ENCODE measurements at regions not wholly inside any gene's neighbourhood (a gene's known extent, or its start where the extent isn't known, plus 50 kb on each side); places are given as distances from the start of the nearest gene placed in this dataset.

DNA sequence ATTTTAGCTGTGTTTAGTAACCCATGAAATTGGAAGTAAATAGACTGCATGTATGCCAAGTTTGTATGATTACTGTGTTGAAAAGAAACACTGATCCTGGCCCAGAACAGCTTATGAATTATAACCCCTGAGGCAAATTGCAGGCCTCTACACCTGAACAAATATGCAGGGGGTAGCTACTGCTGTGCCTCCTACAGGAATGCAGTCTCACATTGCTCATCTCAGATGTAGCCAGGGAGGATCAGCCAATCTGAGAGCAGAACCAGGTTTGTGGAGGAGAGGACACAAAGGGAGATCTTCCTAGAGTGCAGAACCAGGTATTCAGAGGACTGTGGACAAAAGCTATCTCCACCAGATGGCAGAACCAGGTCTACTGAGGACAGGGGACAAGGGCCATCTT lies 442.2 kb upstream of the DDI1 start:
- DNase-seq (ENCODE audit: low read depth, low spot score), result no peak
- BruUV-seq (replicated peaks), result no TSS peak
- intact Hi-C loops (cut with micrococcal nuclease; ENCODE audit: unreplicated experiment), result no loop called here
- TF ChIP-seq, protein P1, sequence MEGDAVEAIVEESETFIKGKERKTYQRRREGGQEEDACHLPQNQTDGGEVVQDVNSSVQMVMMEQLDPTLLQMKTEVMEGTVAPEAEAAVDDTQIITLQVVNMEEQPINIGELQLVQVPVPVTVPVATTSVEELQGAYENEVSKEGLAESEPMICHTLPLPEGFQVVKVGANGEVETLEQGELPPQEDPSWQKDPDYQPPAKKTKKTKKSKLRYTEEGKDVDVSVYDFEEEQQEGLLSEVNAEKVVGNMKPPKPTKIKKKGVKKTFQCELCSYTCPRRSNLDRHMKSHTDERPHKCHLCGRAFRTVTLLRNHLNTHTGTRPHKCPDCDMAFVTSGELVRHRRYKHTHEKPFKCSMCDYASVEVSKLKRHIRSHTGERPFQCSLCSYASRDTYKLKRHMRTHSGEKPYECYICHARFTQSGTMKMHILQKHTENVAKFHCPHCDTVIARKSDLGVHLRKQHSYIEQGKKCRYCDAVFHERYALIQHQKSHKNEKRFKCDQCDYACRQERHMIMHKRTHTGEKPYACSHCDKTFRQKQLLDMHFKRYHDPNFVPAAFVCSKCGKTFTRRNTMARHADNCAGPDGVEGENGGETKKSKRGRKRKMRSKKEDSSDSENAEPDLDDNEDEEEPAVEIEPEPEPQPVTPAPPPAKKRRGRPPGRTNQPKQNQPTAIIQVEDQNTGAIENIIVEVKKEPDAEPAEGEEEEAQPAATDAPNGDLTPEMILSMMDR (IDR thresholded peaks at IDR 0.05), result no peak
- TF ChIP-seq TCF7L2 (IDR thresholded peaks at IDR 0.05; ENCODE audit: low read depth, low read length), result no peak
- TF ChIP-seq, protein P2, sequence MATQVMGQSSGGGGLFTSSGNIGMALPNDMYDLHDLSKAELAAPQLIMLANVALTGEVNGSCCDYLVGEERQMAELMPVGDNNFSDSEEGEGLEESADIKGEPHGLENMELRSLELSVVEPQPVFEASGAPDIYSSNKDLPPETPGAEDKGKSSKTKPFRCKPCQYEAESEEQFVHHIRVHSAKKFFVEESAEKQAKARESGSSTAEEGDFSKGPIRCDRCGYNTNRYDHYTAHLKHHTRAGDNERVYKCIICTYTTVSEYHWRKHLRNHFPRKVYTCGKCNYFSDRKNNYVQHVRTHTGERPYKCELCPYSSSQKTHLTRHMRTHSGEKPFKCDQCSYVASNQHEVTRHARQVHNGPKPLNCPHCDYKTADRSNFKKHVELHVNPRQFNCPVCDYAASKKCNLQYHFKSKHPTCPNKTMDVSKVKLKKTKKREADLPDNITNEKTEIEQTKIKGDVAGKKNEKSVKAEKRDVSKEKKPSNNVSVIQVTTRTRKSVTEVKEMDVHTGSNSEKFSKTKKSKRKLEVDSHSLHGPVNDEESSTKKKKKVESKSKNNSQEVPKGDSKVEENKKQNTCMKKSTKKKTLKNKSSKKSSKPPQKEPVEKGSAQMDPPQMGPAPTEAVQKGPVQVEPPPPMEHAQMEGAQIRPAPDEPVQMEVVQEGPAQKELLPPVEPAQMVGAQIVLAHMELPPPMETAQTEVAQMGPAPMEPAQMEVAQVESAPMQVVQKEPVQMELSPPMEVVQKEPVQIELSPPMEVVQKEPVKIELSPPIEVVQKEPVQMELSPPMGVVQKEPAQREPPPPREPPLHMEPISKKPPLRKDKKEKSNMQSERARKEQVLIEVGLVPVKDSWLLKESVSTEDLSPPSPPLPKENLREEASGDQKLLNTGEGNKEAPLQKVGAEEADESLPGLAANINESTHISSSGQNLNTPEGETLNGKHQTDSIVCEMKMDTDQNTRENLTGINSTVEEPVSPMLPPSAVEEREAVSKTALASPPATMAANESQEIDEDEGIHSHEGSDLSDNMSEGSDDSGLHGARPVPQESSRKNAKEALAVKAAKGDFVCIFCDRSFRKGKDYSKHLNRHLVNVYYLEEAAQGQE (IDR thresholded peaks at IDR 0.05; ENCODE audit: insufficient read depth in 1 of 2, low read depth in 2 of 2, low read length in 1 of 2), result no peak
- TF ChIP-seq POLR2AphosphoS5 (IDR thresholded peaks at IDR 0.05; ENCODE audit: low read depth, low read length), result no peak
- TF ChIP-seq SIN3A (IDR thresholded peaks at IDR 0.05; ENCODE audit: borderline replicate concordance, insufficient read depth, low read depth, low read length), result no peak
- Histone ChIP-seq H3K4me3 (ENCODE audit: low read depth in 2 of 2, low read length in 2 of 2) (no peak overlapping the region), H3K4me1 (ENCODE audit: control insufficient read depth, insufficient read depth, low read length) (no peaks in the 10 kb centered on the region), H3K36me3 (ENCODE audit: control insufficient read depth, insufficient read depth, low read length) (no peaks in the 10 kb centered on the region), H3K27me3 (ENCODE audit: control insufficient read depth, insufficient read depth, low read length) (no peaks in the 10 kb centered on the region; the same call in none of the 2 replicates), H3K27ac (ENCODE audit: low read length) (no peak overlapping the region), H3K9me3 (ENCODE audit: control insufficient read depth, insufficient read depth, low read depth, low read length) (no peaks in the 10 kb centered on the region)
- no peak for ATAC-seq
- CTCF ChIA-PET, result no interaction called here
- in situ Hi-C loops (cut with HindIII; ENCODE audit: low pct_unique_long_range_greater_than_20kb, low sequenced_read_pairs), result no loop called here
- POLR2A ChIA-PET, result no interaction called here

DNA sequence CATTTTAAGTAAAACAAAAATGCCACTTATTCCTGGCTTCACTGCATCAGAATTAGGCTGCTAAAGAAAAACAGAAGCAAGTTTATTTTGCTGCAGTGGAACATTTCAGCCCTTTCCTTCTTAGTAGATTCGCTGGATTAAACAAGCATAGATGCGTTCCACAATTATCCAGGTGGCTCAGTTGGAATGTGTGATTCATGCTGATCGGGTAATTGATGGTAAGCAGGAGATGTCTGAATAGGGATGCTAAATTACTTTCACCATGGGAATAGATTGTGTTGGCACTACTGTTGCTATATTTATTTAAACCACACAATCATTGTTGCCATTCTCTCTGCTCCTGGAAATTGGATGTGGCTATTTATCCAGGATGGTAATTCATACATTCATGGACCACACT lies 440.1 kb upstream of the DDI1 start:
- H3K9me3 ChIP-seq (ENCODE audit: control insufficient read depth, insufficient read depth, low read depth, low read length), result no peaks in the 10 kb centered on the region
- intact Hi-C loops (cut with micrococcal nuclease; ENCODE audit: unreplicated experiment), result no loop called here
- CTCF ChIA-PET, result no interaction called here
- no peak for ATAC-seq
- no peaks in the 10 kb centered on the region for H3K4me1 ChIP-seq (ENCODE audit: control insufficient read depth, insufficient read depth, low read length)
- POLR2A ChIA-PET, result no interaction called here
- no peak for DNase-seq (ENCODE audit: low read depth, low spot score)
- TF ChIP-seq POLR2AphosphoS5 (IDR thresholded peaks at IDR 0.05; ENCODE audit: low read depth, low read length), result no peak
- no peak for TF ChIP-seq SIN3A (IDR thresholded peaks at IDR 0.05; ENCODE audit: borderline replicate concordance, insufficient read depth, low read depth, low read length)
- TF ChIP-seq, protein P2 (IDR thresholded peaks at IDR 0.05; ENCODE audit: insufficient read depth in 1 of 2, low read depth in 2 of 2, low read length in 1 of 2), result no peak
- TF ChIP-seq, protein P1 (IDR thresholded peaks at IDR 0.05), result no peak
- TF ChIP-seq TCF7L2 (IDR thresholded peaks at IDR 0.05; ENCODE audit: low read depth, low read length), result no peak
- BruUV-seq (replicated peaks), result no TSS peak
- in situ Hi-C loops (cut with HindIII; ENCODE audit: low pct_unique_long_range_greater_than_20kb, low sequenced_read_pairs), result no loop called here
- no peak overlapping the region for H3K4me3 ChIP-seq (ENCODE audit: low read depth in 2 of 2, low read length in 2 of 2)
- H3K27me3 ChIP-seq (ENCODE audit: control insufficient read depth, insufficient read depth, low read length), result no peaks in the 10 kb centered on the region; the same call in none of the 2 replicates
- no peaks in the 10 kb centered on the region for H3K36me3 ChIP-seq (ENCODE audit: control insufficient read depth, insufficient read depth, low read length)
- H3K27ac ChIP-seq (ENCODE audit: low read length), result no peak overlapping the region
